K562 (cell line): ENCODE measurements at regions not wholly inside any gene's neighbourhood (a gene's known extent, or its start where the extent isn't known, plus 50 kb on each side); places are given as distances from the start of the nearest gene placed in this dataset.

ENCODE experiments used
- ATAC-seq: fragments of 200-7000 bp; cut with Tn5 transposase; 3 replicates; pipeline ENCODE4 v1.9.1; 2020; ENCODE audit warnings: moderate library complexity
- BruUV-seq: library from RNA; stranded (reverse); fragments of 400-500 nt; replicated peaks from 2 replicates; lab custom pipeline; 2021; lab: Mats Ljungman, UMichigan
- CTCF ChIA-PET: fragments of 300-600 bp; formaldehyde crosslinking; extraction: SDS; loops from one replicate; lab custom pipeline; 2021; ENCODE audit warnings: low intra/inter-chr PET ratio; lab: Yijun Ruan, JAX
- POLR2A ChIA-PET: fragments of 300-600, 350-650 bp; sonication (Branson Sonifier 250); formaldehyde crosslinking; extraction: SDS; loops from one replicate; lab custom pipeline; 2021; ENCODE audit warnings: antibody characterized with exemption, inconsistent platforms; lab: Yijun Ruan, JAX
- DNase-seq, 4 experiments: peaks; one replicate each; pipeline versions ENCODE4 v3.0.0 to v3.0.0-alpha.2; 2011 to 2018; ENCODE audit warnings: low spot score in 3 of 4, mixed read lengths in 3 of 4; ENCODE audit errors: extremely low read depth in 1 of 4
- FAIRE-seq: peaks from 2 replicates; lab custom pipeline; 2011; peaks lifted over from hg19 to GRCh38; lab: Jason Lieb, UNC
- H2AFZ ChIP-seq: 2 replicates; pipeline ENCODE4 v1.6.0; 2011; ENCODE audit warnings: low read depth, low read length, control low read depth, inconsistent platforms
- H3K27ac ChIP-seq: fragments of 200-600 bp; 3 replicates; pipeline ENCODE4 v1.8.0; 2011; ENCODE audit warnings: low read depth, mild to moderate bottlenecking, control low read depth, inconsistent platforms, low read length, moderate library complexity, mixed read lengths; ENCODE audit errors: extremely low read depth
- H3K27me3 ChIP-seq, 2 experiments: fragments of 300-600 bp in 1 of 2; 2 replicates in 1 of 2; 3 replicates in 1 of 2; pipeline versions ENCODE4 v1.6.0 to v1.8.0; 2011; ENCODE audit warnings: inconsistent platforms in 2 of 2, low read length in 2 of 2, mild to moderate bottlenecking in 1 of 2, mixed read lengths in 1 of 2, moderate library complexity in 1 of 2; ENCODE audit not compliant: control insufficient read depth in 2 of 2, insufficient read depth in 2 of 2
- H3K36me3 ChIP-seq: fragments of 300-600 bp; 3 replicates; pipeline ENCODE4 v1.8.0; 2011; ENCODE audit warnings: mild to moderate bottlenecking, low read length, inconsistent platforms; ENCODE audit not compliant: control insufficient read depth, insufficient read depth
- H3K4me1 ChIP-seq, 2 experiments: fragments of 200-600 bp in 1 of 2; replicated peaks in 1 of 2; 2 replicates in 1 of 2; 3 replicates in 1 of 2; pipeline versions ENCODE4 v1.5.1 to v1.8.0; 2011; ENCODE audit warnings: inconsistent platforms in 2 of 2, low read length in 2 of 2, mild to moderate bottlenecking in 1 of 2, mixed read lengths in 1 of 2, moderate library complexity in 1 of 2; ENCODE audit not compliant: control insufficient read depth in 2 of 2, insufficient read depth in 2 of 2
- H3K4me2 ChIP-seq: 2 replicates; pipeline ENCODE4 v1.6.1; 2011; ENCODE audit warnings: low read length, control low read depth, inconsistent platforms, mixed read lengths; ENCODE audit not compliant: insufficient read depth
- H3K4me3 ChIP-seq: fragments of 200-600 bp; sonication (generic), shearing (Covaris generic); 2 replicates; pipeline ENCODE4 v1.5.1; 2016; ENCODE audit warnings: control low read depth, inconsistent platforms
- H3K79me2 ChIP-seq: fragments of 200-600 bp; 3 replicates; pipeline ENCODE4 v1.8.0; 2011; ENCODE audit warnings: low read length, inconsistent platforms; ENCODE audit not compliant: control insufficient read depth, insufficient read depth
- H3K9ac ChIP-seq, 2 experiments: 2 replicates each; pipeline versions ENCODE4 v1.6.0 to v1.6.1; 2011; ENCODE audit warnings: low read depth in 2 of 2, low read length in 2 of 2, control low read depth in 1 of 2, inconsistent platforms in 1 of 2, mild to moderate bottlenecking in 1 of 2, mixed read lengths in 1 of 2; ENCODE audit not compliant: insufficient read depth in 1 of 2
- H3K9me1 ChIP-seq: one replicate; pipeline ENCODE4 v1.6.0; 2011; ENCODE audit warnings: inconsistent platforms, mild to moderate bottlenecking, low read length, moderate library complexity; ENCODE audit not compliant: control insufficient read depth, insufficient read depth
- H3K9me3 ChIP-seq: replicated peaks from 2 replicates; pipeline ENCODE4 v1.5.1; 2011; ENCODE audit warnings: low read depth, low read length, inconsistent platforms; ENCODE audit not compliant: control insufficient read depth, insufficient read depth
- H4K20me1 ChIP-seq: replicated peaks from 2 replicates; pipeline ENCODE4 v1.6.1; 2011; ENCODE audit warnings: low read length, inconsistent platforms, mixed read lengths; ENCODE audit not compliant: control insufficient read depth, insufficient read depth
- BRCA1 ChIP-seq, 2 experiments: fragments of 450-650 bp in 1 of 2; sonication (generic) in 1 of 2; formaldehyde crosslinking in 1 of 2; IDR thresholded peaks; 2 replicates each; pipeline versions ENCODE4 v1.5.0 to v1.6.1; 2017 to 2020; ENCODE audit warnings: mild to moderate bottlenecking in 1 of 2, missing genetic modification reagents in 1 of 2
- ETV6 ChIP-seq, 3 experiments: fragments of 150-350 bp in 1 of 3; sonication (generic) in 1 of 3; formaldehyde crosslinking in 1 of 3; IDR thresholded peaks; 2 replicates each; pipeline versions ENCODE4 v1.6.1 to v1.8.0; 2014 to 2022; ENCODE audit warnings: borderline replicate concordance in 2 of 3, low read depth in 2 of 3, antibody characterized with exemption in 1 of 3, low read length in 1 of 3, mild to moderate bottlenecking in 1 of 3, missing genetic modification reagents in 1 of 3
- GABPB2 ChIP-seq: fragments of 250-450 bp; sonication (Bioruptor Pico); conservative IDR thresholded peaks from 2 replicates; pipeline ENCODE4 v1.5.1; 2021; ENCODE audit warnings: mild to moderate bottlenecking
- MTF1 ChIP-seq: fragments of 250-450 bp; sonication (Bioruptor Pico); IDR thresholded peaks from 2 replicates; pipeline ENCODE4 v1.9.0; 2021; ENCODE audit warnings: moderate library complexity, mild to moderate bottlenecking, inconsistent platforms, borderline replicate concordance
- TFAP4 ChIP-seq: sonication (generic); formaldehyde crosslinking; IDR thresholded peaks from 2 replicates; pipeline ENCODE4 v1.8.0; 2022; ENCODE audit warnings: missing genetic modification reagents, mild to moderate bottlenecking, moderate library complexity, borderline replicate concordance
- ZNF584 ChIP-seq: fragments of 200-800 bp; sonication (Bioruptor generic); IDR thresholded peaks from 2 replicates; pipeline ENCODE4 v1.6.1; 2016; ENCODE audit warnings: low read depth, mild to moderate bottlenecking, missing genetic modification characterization, missing compliant biosample characterization
- WGBS: fragments of 100-300 bp; shearing (Covaris generic); methylation state at CpG from one replicate; pipeline ENCODE4 v1.1.6; 2016; ENCODE audit warnings: low coverage, mixed read lengths; ENCODE audit not compliant: insufficient coverage; ENCODE audit errors: missing lambda C conversion rate; 5-methylcytosine and 5-hydroxymethylcytosine counted together
- in situ Hi-C: fragments of 300-500 bp; cut with MboI; formaldehyde crosslinking; loops from 4 replicates; pipeline ENCODE4 v1.15.0; 2018; ENCODE audit warnings: inconsistent platforms, mixed read lengths
- intact Hi-C: fragments of 100-400 bp; cut with micrococcal nuclease; formaldehyde crosslinking; loops from 2 replicates; pipeline ENCODE4 v1.14.2; 2022
- TF ChIP-seq, protein P1 (sequence below): fragments of 200-800 bp; sonication (Bioruptor generic); IDR thresholded peaks from 2 replicates; pipeline ENCODE4 v1.6.1; 2017; ENCODE audit warnings: missing genetic modification characterization, missing compliant biosample characterization

GRCh38 chr2:234633581-234634230 lies 136.8 kb upstream of the ARL4C start:
- no peaks in the 10 kb centered on the region for H3K36me3 ChIP-seq
- no peak for FAIRE-seq
- no peak overlapping the region for H3K27ac ChIP-seq
- no peaks in the 10 kb centered on the region for H3K9me3 ChIP-seq
- no peak overlapping the region for H3K9ac ChIP-seq
- H3K79me2 ChIP-seq: no peaks in the 10 kb centered on the region
- no peaks in the 10 kb centered on the region; a peak in 1 of 5 replicates for H3K27me3 ChIP-seq
- H2AFZ ChIP-seq: no peak overlapping the region
- ATAC-seq: no peak
- in situ Hi-C loops (no loop called here), intact Hi-C loops (no loop called here)
- WGBS: 0% methylated on average over 8 of the region's 9 CpGs
- H3K9me1 ChIP-seq: no peaks in the 10 kb centered on the region
- no peak for TF ChIP-seq GABPB2 (CRISPR knock-in tag)
- TF ChIP-seq ETV6 (IDR thresholded peaks at IDR 0.05; ENCODE audit: borderline replicate concordance in 1 of 2, low read depth in 2 of 2, low read length in 1 of 2): no peak
- TF ChIP-seq ETV6 (CRISPR knock-in tag; IDR thresholded peaks at IDR 0.05; ENCODE audit: borderline replicate concordance): no peak
- TF ChIP-seq, protein P1, sequence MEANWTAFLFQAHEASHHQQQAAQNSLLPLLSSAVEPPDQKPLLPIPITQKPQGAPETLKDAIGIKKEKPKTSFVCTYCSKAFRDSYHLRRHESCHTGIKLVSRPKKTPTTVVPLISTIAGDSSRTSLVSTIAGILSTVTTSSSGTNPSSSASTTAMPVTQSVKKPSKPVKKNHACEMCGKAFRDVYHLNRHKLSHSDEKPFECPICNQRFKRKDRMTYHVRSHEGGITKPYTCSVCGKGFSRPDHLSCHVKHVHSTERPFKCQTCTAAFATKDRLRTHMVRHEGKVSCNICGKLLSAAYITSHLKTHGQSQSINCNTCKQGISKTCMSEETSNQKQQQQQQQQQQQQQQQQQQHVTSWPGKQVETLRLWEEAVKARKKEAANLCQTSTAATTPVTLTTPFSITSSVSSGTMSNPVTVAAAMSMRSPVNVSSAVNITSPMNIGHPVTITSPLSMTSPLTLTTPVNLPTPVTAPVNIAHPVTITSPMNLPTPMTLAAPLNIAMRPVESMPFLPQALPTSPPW (CRISPR knock-in tag): no peak
- no peak for TF ChIP-seq BRCA1 (IDR thresholded peaks at IDR 0.05)
- TF ChIP-seq BRCA1 (CRISPR knock-in tag; IDR thresholded peaks at IDR 0.05): no peak
- no peak for TF ChIP-seq MTF1 (CRISPR knock-in tag)
- no peak for TF ChIP-seq TFAP4
- no peak for TF ChIP-seq ZNF584 (CRISPR knock-in tag)
- no peaks in the 10 kb centered on the region for H4K20me1 ChIP-seq
- no peak for DNase-seq
- no peaks in the 10 kb centered on the region for H3K4me1 ChIP-seq
- no TSS peak for BruUV-seq
- ChIA-PET POLR2A (interaction anchor here (1.2 kb wide), 1 partner anchor 9 kb away, joined by 3 read pairs; no protein-coding TSS in a partner anchor), CTCF (no interaction called here)
- no peak overlapping the region for H3K4me2 ChIP-seq
- H3K4me3 ChIP-seq: no peak overlapping the region
